Esophagus squamous epithelium (tissue), 4 donors: ENCODE measurements at regions not wholly inside any gene's neighbourhood (a gene's known extent, or its start where the extent isn't known, plus 50 kb on each side); places are given as distances from the start of the nearest gene placed in this dataset.

Experiments
- POLR2A ChIP-seq, 4 donors: fragments of 450-650 bp; IDR thresholded peaks; one replicate each; pipeline ENCODE4 v1.6.1; 2017; ENCODE audit warnings: antibody characterized with exemption in 4 of 4, mild to moderate bottlenecking in 4 of 4, moderate library complexity in 3 of 4
- TF ChIP-seq, protein P1 (sequence below), 6 experiments: fragments of 450-650 bp in 4 of 6; fragments of 200-600 bp in 2 of 6; sonication (generic) in 2 of 6; IDR thresholded peaks; one replicate each; pipeline ENCODE4 v1.5.1; 2016 to 2019; ENCODE audit warnings: antibody characterized with exemption in 6 of 6, mild to moderate bottlenecking in 4 of 6, moderate library complexity in 4 of 6

DNA sequence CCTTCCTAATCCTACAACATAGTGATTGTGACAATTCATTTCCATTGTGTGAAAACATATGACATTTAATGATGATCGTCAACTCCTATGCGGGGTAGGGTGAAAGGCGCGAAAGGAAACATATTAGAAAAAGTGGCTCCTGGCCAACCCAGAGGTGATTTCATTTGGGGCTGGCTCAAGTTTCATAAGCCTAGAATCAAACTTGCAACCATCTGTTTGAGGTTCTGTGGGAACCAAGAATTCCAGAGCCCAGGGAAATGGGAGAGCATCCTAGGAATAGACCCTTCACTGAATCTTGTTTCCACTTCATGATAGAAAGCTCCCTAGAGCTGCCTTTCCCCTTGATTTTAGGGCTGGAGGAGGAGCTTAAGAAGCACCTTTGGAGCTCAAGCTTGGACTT lies 101.3 kb upstream of the EGFL6 start:
- TF ChIP-seq, protein P1, sequence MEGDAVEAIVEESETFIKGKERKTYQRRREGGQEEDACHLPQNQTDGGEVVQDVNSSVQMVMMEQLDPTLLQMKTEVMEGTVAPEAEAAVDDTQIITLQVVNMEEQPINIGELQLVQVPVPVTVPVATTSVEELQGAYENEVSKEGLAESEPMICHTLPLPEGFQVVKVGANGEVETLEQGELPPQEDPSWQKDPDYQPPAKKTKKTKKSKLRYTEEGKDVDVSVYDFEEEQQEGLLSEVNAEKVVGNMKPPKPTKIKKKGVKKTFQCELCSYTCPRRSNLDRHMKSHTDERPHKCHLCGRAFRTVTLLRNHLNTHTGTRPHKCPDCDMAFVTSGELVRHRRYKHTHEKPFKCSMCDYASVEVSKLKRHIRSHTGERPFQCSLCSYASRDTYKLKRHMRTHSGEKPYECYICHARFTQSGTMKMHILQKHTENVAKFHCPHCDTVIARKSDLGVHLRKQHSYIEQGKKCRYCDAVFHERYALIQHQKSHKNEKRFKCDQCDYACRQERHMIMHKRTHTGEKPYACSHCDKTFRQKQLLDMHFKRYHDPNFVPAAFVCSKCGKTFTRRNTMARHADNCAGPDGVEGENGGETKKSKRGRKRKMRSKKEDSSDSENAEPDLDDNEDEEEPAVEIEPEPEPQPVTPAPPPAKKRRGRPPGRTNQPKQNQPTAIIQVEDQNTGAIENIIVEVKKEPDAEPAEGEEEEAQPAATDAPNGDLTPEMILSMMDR (IDR thresholded peaks at IDR 0.05) = no peak
- no peak for TF ChIP-seq POLR2A (IDR thresholded peaks at IDR 0.05)
